ENCODE measurements at regions not wholly inside any gene's neighbourhood (a gene's known extent, or its start where the extent isn't known, plus 50 kb on each side); places are given as distances from the start of the nearest gene placed in this dataset.

- no peaks in the 10 kb centered on the region for H3K4me1 ChIP-seq (replicated peaks; ENCODE audit: insufficient read depth)
- H3K4me2 ChIP-seq, result no peak overlapping the region
- intact Hi-C loops (cut with micrococcal nuclease; ENCODE audit: unreplicated experiment), result no loop called here
Observed at GRCh38 chr18:5667356-5667755, 123.6 kb upstream of the EPB41L3 start.

GRCh38 chr18:5662586-5663090, 118.8 kb upstream of the EPB41L3 start:
- no peak for DNase-seq
- TF ChIP-seq CTCF (conservative IDR thresholded peaks at IDR 0.05) (no peak), EZH2 (IDR thresholded peaks at IDR 0.05; ENCODE audit: low read depth) (no peak)
- H3K36me3 ChIP-seq (ENCODE audit: low read depth), result no peaks in the 10 kb centered on the region
- ChIA-PET CTCF (no interaction called here), POLR2A (ENCODE audit: unreplicated experiment) (no interaction called here)
- H3K4me1 ChIP-seq (replicated peaks; ENCODE audit: insufficient read depth), result no peaks in the 10 kb centered on the region
- no peaks in the 10 kb centered on the region for H3K9me2 ChIP-seq (ENCODE audit: insufficient read depth)
- intact Hi-C loops (cut with micrococcal nuclease; ENCODE audit: unreplicated experiment), result no loop called here
- H2AFZ ChIP-seq, result no peak overlapping the region
- H3K79me2 ChIP-seq (ENCODE audit: low read depth), result no peaks in the 10 kb centered on the region
- H3K27me3 ChIP-seq (ENCODE audit: insufficient read depth, low read depth), result no peaks in the 10 kb centered on the region
- no peak overlapping the region for H3K4me2 ChIP-seq
- H3F3A ChIP-seq (ENCODE audit: insufficient read depth, low read depth), result no peaks in the 10 kb centered on the region
- H3K27ac ChIP-seq, result no peak overlapping the region
- no peaks in the 10 kb centered on the region for H4K20me1 ChIP-seq (ENCODE audit: insufficient read depth)
- no TSS peak for BruUV-seq (replicated peaks)
- no peaks in the 10 kb centered on the region for H3K9me3 ChIP-seq (ENCODE audit: insufficient read depth, low read depth)
- no peak overlapping the region for H3K4me3 ChIP-seq

More at GRCh38 chr18:5667356-5667755, 123.6 kb upstream of the EPB41L3 start:
- no peaks in the 10 kb centered on the region for H3K9me3 ChIP-seq (ENCODE audit: insufficient read depth, low read depth)
- H4K20me1 ChIP-seq (ENCODE audit: insufficient read depth), result no peaks in the 10 kb centered on the region
- no peak overlapping the region for H2AFZ ChIP-seq
- BruUV-seq (replicated peaks), result no TSS peak
- no peaks in the 10 kb centered on the region for H3F3A ChIP-seq (ENCODE audit: insufficient read depth, low read depth)
- no peaks in the 10 kb centered on the region for H3K79me2 ChIP-seq (ENCODE audit: low read depth)
- H3K36me3 ChIP-seq (ENCODE audit: low read depth), result no peaks in the 10 kb centered on the region
- no peak for DNase-seq
- no peak overlapping the region for H3K4me3 ChIP-seq
- no peaks in the 10 kb centered on the region for H3K27me3 ChIP-seq (ENCODE audit: insufficient read depth, low read depth)
- ChIA-PET POLR2A (ENCODE audit: unreplicated experiment) (no interaction called here), CTCF (no interaction called here)
- TF ChIP-seq CTCF (conservative IDR thresholded peaks at IDR 0.05) (no peak), EZH2 (IDR thresholded peaks at IDR 0.05; ENCODE audit: low read depth) (no peak)
- H3K27ac ChIP-seq, result no peak overlapping the region
- H3K9me2 ChIP-seq (ENCODE audit: insufficient read depth), result no peaks in the 10 kb centered on the region

GRCh38 chr18:5661179-5661578, 117.4 kb upstream of the EPB41L3 start:
- H3K9me3 ChIP-seq (ENCODE audit: insufficient read depth, low read depth), result no peaks in the 10 kb centered on the region
- H3K36me3 ChIP-seq (ENCODE audit: low read depth), result no peaks in the 10 kb centered on the region
- POLR2A ChIA-PET (ENCODE audit: unreplicated experiment), result no interaction called here
- no peak for DNase-seq
- TF ChIP-seq CTCF (conservative IDR thresholded peaks at IDR 0.05) (no peak), EZH2 (IDR thresholded peaks at IDR 0.05; ENCODE audit: low read depth) (no peak)
- no peak overlapping the region for H3K4me3 ChIP-seq
- H3K9me2 ChIP-seq (ENCODE audit: insufficient read depth), result no peaks in the 10 kb centered on the region
- H3K4me2 ChIP-seq, result no peak overlapping the region
- CTCF ChIA-PET, result no interaction called here
- intact Hi-C loops (cut with micrococcal nuclease; ENCODE audit: unreplicated experiment), result no loop called here
- H2AFZ ChIP-seq, result no peak overlapping the region
- no TSS peak for BruUV-seq (replicated peaks)
- no peaks in the 10 kb centered on the region for H3K79me2 ChIP-seq (ENCODE audit: low read depth)
- no peaks in the 10 kb centered on the region for H4K20me1 ChIP-seq (ENCODE audit: insufficient read depth)
- H3K27me3 ChIP-seq (ENCODE audit: insufficient read depth, low read depth), result no peaks in the 10 kb centered on the region
- no peaks in the 10 kb centered on the region for H3F3A ChIP-seq (ENCODE audit: insufficient read depth, low read depth)
- H3K4me1 ChIP-seq (replicated peaks; ENCODE audit: insufficient read depth), result no peaks in the 10 kb centered on the region
- no peak overlapping the region for H3K27ac ChIP-seq
